ENCODE measurements at regions not wholly inside any gene's neighbourhood (a gene's known extent, or its start where the extent isn't known, plus 50 kb on each side); places are given as distances from the start of the nearest gene placed in this dataset.

GRCh38 chr2:237193436-237193835, 107.7 kb downstream of the COPS8 start:
- H3K4me1 ChIP-seq: peaks cover 3% of the 10 kb centered on the region
- H3K79me2 ChIP-seq (ENCODE audit: low read depth): no peaks in the 10 kb centered on the region
- H3F3A ChIP-seq (ENCODE audit: low read depth): no peaks in the 10 kb centered on the region
- no peak overlapping the region for H2AFZ ChIP-seq (replicated peaks)
- H4K20me1 ChIP-seq (ENCODE audit: low read depth): no peaks in the 10 kb centered on the region
- TF ChIP-seq CTCF (IDR thresholded peaks at IDR 0.05) (no peak), EZH2phosphoT487 (IDR thresholded peaks at IDR 0.05) (no peak), EZH2 (IDR thresholded peaks at IDR 0.05) (no peak)
- H3K4me2 ChIP-seq: no peak overlapping the region
- Mint-ChIP-seq H3K9me3 (no peaks in the 10 kb centered on the region), H3K4me3 (no peak overlapping the region), H3K27ac (no peak overlapping the region), H3K27me3 (ENCODE audit: insufficient read depth, low read depth) (peaks cover 4% of the 10 kb centered on the region), H3K36me3 (no peaks in the 10 kb centered on the region), H3K4me1 (peaks cover 17% of the 10 kb centered on the region)
- H3K4me3 ChIP-seq: no peak overlapping the region
- no peak for DNase-seq (ENCODE audit: low spot score)
- no peaks in the 10 kb centered on the region for H3K27me3 ChIP-seq
- H3K36me3 ChIP-seq: no peaks in the 10 kb centered on the region
- H3K27ac ChIP-seq: no peak overlapping the region
- no peaks in the 10 kb centered on the region for H3K9me3 ChIP-seq (ENCODE audit: low read depth)
- H3K9ac ChIP-seq: no peak overlapping the region

GRCh38 chr2:237194081-237194480, 108.4 kb downstream of the COPS8 start:
- Histone ChIP-seq H4K20me1 (ENCODE audit: low read depth) (no peaks in the 10 kb centered on the region), H3K9me3 (ENCODE audit: low read depth) (no peaks in the 10 kb centered on the region), H3K79me2 (ENCODE audit: low read depth) (no peaks in the 10 kb centered on the region), H3K4me1 (peaks cover 3% of the 10 kb centered on the region), H3K36me3 (no peaks in the 10 kb centered on the region), H3F3A (ENCODE audit: low read depth) (no peaks in the 10 kb centered on the region), H3K4me3 (no peak overlapping the region), H3K27ac (no peak overlapping the region), H2AFZ (replicated peaks) (no peak overlapping the region), H3K4me2 (no peak overlapping the region), H3K27me3 (no peaks in the 10 kb centered on the region), H3K9ac (no peak overlapping the region)
- H3K27me3 Mint-ChIP-seq (ENCODE audit: insufficient read depth, low read depth): peaks cover 4% of the 10 kb centered on the region
- TF ChIP-seq EZH2 (IDR thresholded peaks at IDR 0.05): no peak
- no peak for TF ChIP-seq CTCF (IDR thresholded peaks at IDR 0.05)
- TF ChIP-seq EZH2phosphoT487 (IDR thresholded peaks at IDR 0.05): no peak
- peaks cover 19% of the 10 kb centered on the region for H3K4me1 Mint-ChIP-seq
- H3K36me3 Mint-ChIP-seq: no peaks in the 10 kb centered on the region
- H3K27ac Mint-ChIP-seq: no peak overlapping the region
- no peak overlapping the region for H3K4me3 Mint-ChIP-seq
- no peak for DNase-seq (ENCODE audit: low spot score)
- no peaks in the 10 kb centered on the region for H3K9me3 Mint-ChIP-seq

GRCh38 chr2:237194906-237195305, 109.2 kb downstream of the COPS8 start:
- H3K36me3 Mint-ChIP-seq: no peaks in the 10 kb centered on the region
- H3K27ac ChIP-seq: no peak overlapping the region
- no peaks in the 10 kb centered on the region for H3K27me3 ChIP-seq

More at GRCh38 chr2:237194906-237195305, 109.2 kb downstream of the COPS8 start:
- Mint-ChIP-seq H3K27ac (peak overlapping the region; percentile 29), H3K4me3 (no peak overlapping the region), H3K27me3 (ENCODE audit: insufficient read depth, low read depth) (peaks cover 4% of the 10 kb centered on the region), H3K9me3 (no peaks in the 10 kb centered on the region), H3K4me1 (peaks cover 19% of the 10 kb centered on the region)
- TF ChIP-seq EZH2phosphoT487 (IDR thresholded peaks at IDR 0.05) (no peak), EZH2 (IDR thresholded peaks at IDR 0.05) (no peak), CTCF (IDR thresholded peaks at IDR 0.05) (no peak)
- no peak overlapping the region for H3K4me2 ChIP-seq
- no peak overlapping the region for H3K9ac ChIP-seq
- H3K79me2 ChIP-seq (ENCODE audit: low read depth): no peaks in the 10 kb centered on the region
- no peak for DNase-seq (ENCODE audit: low spot score)
- H3K4me3 ChIP-seq: no peak overlapping the region
- no peaks in the 10 kb centered on the region for H3K9me3 ChIP-seq (ENCODE audit: low read depth)
- no peaks in the 10 kb centered on the region for H3F3A ChIP-seq (ENCODE audit: low read depth)
- no peaks in the 10 kb centered on the region for H4K20me1 ChIP-seq (ENCODE audit: low read depth)
- H3K4me1 ChIP-seq: peaks cover 3% of the 10 kb centered on the region
- no peaks in the 10 kb centered on the region for H3K36me3 ChIP-seq
- no peak overlapping the region for H2AFZ ChIP-seq (replicated peaks)

Data from neural progenitor cell (in vitro differentiated cells).